GM06990 (cell line): ENCODE measurements at regions not wholly inside any gene's neighbourhood (a gene's known extent, or its start where the extent isn't known, plus 50 kb on each side); places are given as distances from the start of the nearest gene placed in this dataset.

Source experiments
- DNase-seq: peaks from one replicate; pipeline ENCODE4 v3.0.0-alpha.2; 2011; ENCODE audit not compliant: insufficient read length; ENCODE audit errors: extremely low read depth
- H3K27me3 ChIP-seq: replicated peaks from 2 replicates; pipeline ENCODE4 v1.6.0; 2011; ENCODE audit warnings: low read length; ENCODE audit not compliant: control insufficient read depth, insufficient read depth
- H3K36me3 ChIP-seq: 2 replicates; pipeline ENCODE4 v1.5.1; 2011; ENCODE audit warnings: low read length; ENCODE audit not compliant: control insufficient read depth, insufficient read depth
- H3K4me3 ChIP-seq: replicated peaks from 2 replicates; pipeline ENCODE4 v1.5.1; 2011; ENCODE audit warnings: low read depth, mild to moderate bottlenecking, control low read depth, low read length
- TF ChIP-seq, protein P1 (sequence below): IDR thresholded peaks from 2 replicates; pipeline ENCODE4 v1.5.1; 2011; ENCODE audit warnings: low read length, control low read depth, mild to moderate bottlenecking, inconsistent platforms; ENCODE audit not compliant: insufficient read depth, poor library complexity, severe bottlenecking

GRCh38 chr6:95142661-95143335 lies 434.5 kb upstream of the MANEA start:
- no peak overlapping the region for H3K4me3 ChIP-seq
- DNase-seq: no peak

DNA sequence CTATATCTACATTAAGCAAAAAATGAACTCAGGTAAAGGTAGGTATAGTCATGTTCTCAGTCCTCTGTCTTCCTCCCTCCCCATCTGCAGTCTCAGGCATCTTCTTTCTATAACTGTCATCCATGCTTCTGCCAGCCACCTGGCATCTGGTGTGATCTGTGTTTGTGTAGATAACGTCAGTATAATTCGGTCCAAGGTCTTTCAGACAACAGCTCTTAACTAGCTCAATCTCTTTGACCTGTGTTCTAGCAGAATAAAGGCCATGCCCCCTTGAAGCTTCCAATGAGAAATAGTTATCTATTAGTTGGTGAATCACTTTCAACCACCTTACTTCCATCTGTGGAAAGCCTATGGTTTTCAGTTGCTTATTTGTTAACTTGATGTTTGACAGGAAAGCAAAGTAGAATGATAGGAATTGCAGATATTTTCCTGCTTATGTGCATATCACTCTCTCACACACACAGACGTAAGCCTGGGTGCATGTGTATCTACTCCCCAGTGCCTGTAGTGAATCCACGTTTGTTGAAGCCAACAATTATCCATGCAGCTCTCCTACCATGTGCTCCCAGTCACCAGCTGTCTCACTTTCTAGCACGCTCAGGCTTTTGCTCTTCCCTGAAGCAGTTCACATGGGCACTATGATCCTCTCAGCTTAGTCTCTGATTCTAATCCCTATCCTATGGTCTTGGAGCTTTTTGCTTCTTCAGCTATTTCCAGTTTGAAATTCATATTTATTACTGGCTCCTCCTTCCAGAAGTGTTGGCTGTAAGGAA lies 433.7 kb upstream of the MANEA start:
- TF ChIP-seq, protein P1, sequence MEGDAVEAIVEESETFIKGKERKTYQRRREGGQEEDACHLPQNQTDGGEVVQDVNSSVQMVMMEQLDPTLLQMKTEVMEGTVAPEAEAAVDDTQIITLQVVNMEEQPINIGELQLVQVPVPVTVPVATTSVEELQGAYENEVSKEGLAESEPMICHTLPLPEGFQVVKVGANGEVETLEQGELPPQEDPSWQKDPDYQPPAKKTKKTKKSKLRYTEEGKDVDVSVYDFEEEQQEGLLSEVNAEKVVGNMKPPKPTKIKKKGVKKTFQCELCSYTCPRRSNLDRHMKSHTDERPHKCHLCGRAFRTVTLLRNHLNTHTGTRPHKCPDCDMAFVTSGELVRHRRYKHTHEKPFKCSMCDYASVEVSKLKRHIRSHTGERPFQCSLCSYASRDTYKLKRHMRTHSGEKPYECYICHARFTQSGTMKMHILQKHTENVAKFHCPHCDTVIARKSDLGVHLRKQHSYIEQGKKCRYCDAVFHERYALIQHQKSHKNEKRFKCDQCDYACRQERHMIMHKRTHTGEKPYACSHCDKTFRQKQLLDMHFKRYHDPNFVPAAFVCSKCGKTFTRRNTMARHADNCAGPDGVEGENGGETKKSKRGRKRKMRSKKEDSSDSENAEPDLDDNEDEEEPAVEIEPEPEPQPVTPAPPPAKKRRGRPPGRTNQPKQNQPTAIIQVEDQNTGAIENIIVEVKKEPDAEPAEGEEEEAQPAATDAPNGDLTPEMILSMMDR: no peak
- no peak for DNase-seq
- no peaks in the 10 kb centered on the region for H3K27me3 ChIP-seq

More at GRCh38 chr6:95142661-95143335, 434.5 kb upstream of the MANEA start:
- TF ChIP-seq, protein P1: no peak
- Histone ChIP-seq H3K36me3 (no peaks in the 10 kb centered on the region), H3K27me3 (no peaks in the 10 kb centered on the region)

DNA sequence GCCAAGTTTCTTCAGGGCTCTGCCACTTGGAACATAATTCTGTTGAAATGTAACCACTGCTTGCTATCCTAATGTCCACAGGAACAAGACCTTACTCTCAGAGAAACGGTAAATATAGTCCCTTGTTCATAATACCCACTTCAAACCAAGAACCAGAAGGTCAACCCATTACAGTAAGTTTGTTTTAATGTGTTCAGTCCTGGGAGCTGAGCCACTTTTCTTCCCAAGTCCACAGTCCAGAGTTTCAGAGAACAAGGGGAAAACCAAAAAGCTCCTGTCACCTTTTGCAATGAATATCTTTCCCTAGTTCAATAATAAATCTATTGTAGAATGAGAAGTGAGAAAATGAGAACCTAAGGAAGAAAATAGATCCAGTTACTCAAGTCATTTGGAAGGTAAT lies 431.9 kb upstream of the MANEA start:
- DNase-seq: no peak
- no peaks in the 10 kb centered on the region for H3K27me3 ChIP-seq
- no peak overlapping the region for H3K4me3 ChIP-seq
- TF ChIP-seq, protein P1: no peak
- no peaks in the 10 kb centered on the region for H3K36me3 ChIP-seq

More for the DNA sequence above, 433.7 kb upstream of the MANEA start:
- no peak overlapping the region for H3K4me3 ChIP-seq
- H3K36me3 ChIP-seq: no peaks in the 10 kb centered on the region

- Histone ChIP-seq H3K27me3 (no peaks in the 10 kb centered on the region), H3K36me3 (no peaks in the 10 kb centered on the region), H3K4me3 (no peak overlapping the region)
- DNase-seq: no peak
- TF ChIP-seq, protein P1: no peak
Measured at GRCh38 chr6:95159557-95159956, 417.8 kb upstream of the MANEA start.

DNA sequence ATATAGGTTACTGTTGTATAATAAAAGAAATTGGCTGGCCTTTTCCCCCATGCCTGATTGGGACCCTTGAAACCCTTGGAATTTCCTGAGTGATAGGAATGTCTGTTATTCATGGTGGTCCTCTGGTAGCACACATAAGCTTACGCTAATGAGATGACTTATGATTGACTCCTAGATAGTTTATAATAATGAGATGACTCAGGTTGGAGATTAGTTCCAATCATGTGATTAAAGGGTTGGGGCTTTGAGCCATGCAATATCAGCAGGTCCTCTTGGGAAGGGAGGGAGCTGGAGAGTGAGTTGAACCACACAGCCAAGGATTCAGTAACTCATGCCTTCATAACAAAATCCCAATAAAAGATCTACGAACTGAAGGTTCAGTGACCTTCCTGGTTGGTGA lies 407.6 kb upstream of the MANEA start:
- Histone ChIP-seq H3K36me3 (no peaks in the 10 kb centered on the region), H3K4me3 (no peak overlapping the region), H3K27me3 (no peaks in the 10 kb centered on the region)
- TF ChIP-seq, protein P1: no peak
- no peak for DNase-seq
